K562 (cell line): ENCODE measurements at regions not wholly inside any gene's neighbourhood (a gene's known extent, or its start where the extent isn't known, plus 50 kb on each side); places are given as distances from the start of the nearest gene placed in this dataset.

Experiments
- CBFA2T3 ChIP-seq: fragments of 450-650 bp; IDR thresholded peaks from 2 replicates; pipeline ENCODE4 v1.6.1; 2017
- FOXP4 ChIP-seq: sonication (generic); formaldehyde crosslinking; IDR thresholded peaks from 2 replicates; pipeline ENCODE4 v1.8.0; 2022; ENCODE audit warnings: mild to moderate bottlenecking, missing genetic modification reagents, borderline replicate concordance
- HBP1 ChIP-seq: fragments of 450-650 bp; formaldehyde crosslinking; IDR thresholded peaks from 2 replicates; pipeline ENCODE4 v1.4.0; 2022; ENCODE audit warnings: missing genetic modification characterization
- HINFP ChIP-seq: fragments of 450-650 bp; conservative IDR thresholded peaks from 2 replicates; pipeline ENCODE4 v1.6.1; 2016; ENCODE audit warnings: missing genetic modification characterization, low read depth, mild to moderate bottlenecking, control low read depth, missing compliant biosample characterization
- JUND ChIP-seq, 2 experiments: IDR thresholded peaks; 2 replicates in 1 of 2; 3 replicates in 1 of 2; pipeline ENCODE4 v1.6.1; 2011; ENCODE audit warnings: borderline replicate concordance in 2 of 2, low read depth in 2 of 2, low read length in 2 of 2, improper control_type of control experiment in 1 of 2, missing biosample characterization in 1 of 2, missing genetic modification characterization in 1 of 2, missing genetic modification reagents in 1 of 2
- KLF10 ChIP-seq: fragments of 250-450 bp; sonication (Bioruptor Pico); IDR thresholded peaks from 2 replicates; pipeline ENCODE4 v1.6.1; 2021; ENCODE audit warnings: matching md5 sums
- MAX ChIP-seq: sonication (generic); formaldehyde crosslinking; IDR thresholded peaks from 2 replicates; pipeline ENCODE4 v1.9.0; 2022; ENCODE audit warnings: mild to moderate bottlenecking, missing genetic modification reagents
- MTA1 ChIP-seq: fragments of 450-650 bp; IDR thresholded peaks from 2 replicates; pipeline ENCODE4 v1.6.1; 2017; ENCODE audit warnings: borderline replicate concordance
- MYC ChIP-seq, 2 experiments: fragments of 250-450 bp in 1 of 2; sonication (Bioruptor Pico) in 1 of 2; IDR thresholded peaks; 2 replicates each; pipeline versions ENCODE4 v1.5.1 to v1.6.1; 2012 to 2021; ENCODE audit warnings: low read depth in 2 of 2, borderline replicate concordance in 1 of 2, improper control_type of control experiment in 1 of 2, low read length in 1 of 2, mild to moderate bottlenecking in 1 of 2, moderate library complexity in 1 of 2
- NCOA4 ChIP-seq: fragments of 450-650 bp; IDR thresholded peaks from 2 replicates; pipeline ENCODE4 v1.6.1; 2018; ENCODE audit warnings: mild to moderate bottlenecking; ENCODE audit not compliant: partially characterized antibody
- PBX2 ChIP-seq, 2 experiments: IDR thresholded peaks in 1 of 2; conservative IDR thresholded peaks in 1 of 2; 2 replicates each; pipeline ENCODE4 v1.6.1; 2016; ENCODE audit warnings: low read depth in 2 of 2, mild to moderate bottlenecking in 1 of 2, missing compliant biosample characterization in 1 of 2, missing genetic modification characterization in 1 of 2, moderate library complexity in 1 of 2
- SNAPC5 ChIP-seq: fragments of 250-450 bp; sonication (Bioruptor Pico); IDR thresholded peaks from 2 replicates; pipeline ENCODE4 v1.8.0; 2021; ENCODE audit warnings: moderate library complexity, mild to moderate bottlenecking, inconsistent platforms
- THRAP3 ChIP-seq: fragments of 450-650 bp; IDR thresholded peaks from 2 replicates; pipeline ENCODE4 v1.6.1; 2016; ENCODE audit warnings: mild to moderate bottlenecking, inconsistent platforms, borderline replicate concordance
- ZNF512 ChIP-seq: IDR thresholded peaks from 2 replicates; pipeline ENCODE4 v1.6.1; 2016; ENCODE audit warnings: missing genetic modification characterization, missing compliant biosample characterization
- ZNF77 ChIP-seq: fragments of 250-450 bp; sonication (Bioruptor Pico); IDR thresholded peaks from 2 replicates; pipeline ENCODE4 v1.5.0; 2020

- TF ChIP-seq HBP1 (CRISPR knock-in tag) (peak; percentile 71), ZNF77 (CRISPR knock-in tag) (no peak), MTA1 (peak; percentile 88), HINFP (tag) (peak; percentile 72), KLF10 (CRISPR knock-in tag) (no peak), JUND (IDR thresholded peaks at IDR 0.05; ENCODE audit: borderline replicate concordance, low read depth, low read length) (0 out of 2 replicates have a peak, but pooled peaks have one; percentile 42), JUND (tag; IDR thresholded peaks at IDR 0.05; ENCODE audit: borderline replicate concordance, low read depth, low read length) (no peak; the same call in 2 of the 3 replicates), THRAP3 (no peak; the same call in 1 of the 2 replicates), SNAPC5 (no peak), CBFA2T3 (0 out of 2 replicates have a peak, but pooled peaks have one; percentile 17), MYC (IDR thresholded peaks at IDR 0.05; ENCODE audit: low read depth, low read length) (peak; percentile 26; the same call in 1 of the 2 replicates), MYC (CRISPR knock-in tag; IDR thresholded peaks at IDR 0.05; ENCODE audit: borderline replicate concordance, low read depth) (no peak), ZNF512 (peak; percentile 60), FOXP4 (CRISPR knock-in tag) (peak; percentile 96), MAX (CRISPR knock-in tag) (peak; percentile 57; the same call in 1 of the 2 replicates), NCOA4 (no peak), PBX2 (CRISPR knock-in tag; IDR thresholded peaks at IDR 0.05; ENCODE audit: low read depth) (no peak), PBX2 (tag; conservative IDR thresholded peaks at IDR 0.05; ENCODE audit: low read depth) (no peak; the same call in 1 of the 2 replicates)
Measured at GRCh38 chr6:27777614-27778355, 134.4 kb downstream of the OR2B2 start (continued).
